H9 (cell line): ENCODE measurements at regions not wholly inside any gene's neighbourhood (a gene's known extent, or its start where the extent isn't known, plus 50 kb on each side); places are given as distances from the start of the nearest gene placed in this dataset.

ENCODE experiments used
- DNase-seq: peaks from one replicate; pipeline ENCODE4 v3.0.0-alpha.2; 2017
- H2AFZ ChIP-seq: one replicate; pipeline ENCODE4 v1.6.1; 2013; ENCODE audit warnings: mild to moderate bottlenecking, low read length, control low read depth, moderate library complexity
- H2AK5ac ChIP-seq: 2 replicates; pipeline ENCODE4 v1.6.1; 2013; ENCODE audit warnings: low read length, control low read depth, mixed read lengths; ENCODE audit not compliant: insufficient read length
- H2BK120ac ChIP-seq: one replicate; pipeline ENCODE4 v1.6.1; 2013; ENCODE audit warnings: low read depth, mild to moderate bottlenecking, low read length, control low read depth, inconsistent platforms; ENCODE audit not compliant: poor library complexity, severe bottlenecking
- H2BK12ac ChIP-seq: 2 replicates; pipeline ENCODE4 v1.6.1; 2013; ENCODE audit warnings: low read length, control low read depth, mixed read lengths, low read depth; ENCODE audit not compliant: insufficient read length
- H2BK15ac ChIP-seq: 2 replicates; pipeline ENCODE4 v1.6.1; 2013; ENCODE audit warnings: low read depth, low read length, control low read depth
- H2BK20ac ChIP-seq: one replicate; pipeline ENCODE4 v1.6.1; 2013; ENCODE audit warnings: low read depth, mild to moderate bottlenecking, low read length, control low read depth, inconsistent platforms; ENCODE audit not compliant: poor library complexity, severe bottlenecking
- H2BK5ac ChIP-seq: 2 replicates; pipeline ENCODE4 v1.6.1; 2013; ENCODE audit warnings: low read length, control low read depth, mixed read lengths; ENCODE audit not compliant: insufficient read length
- H3K14ac ChIP-seq: 2 replicates; pipeline ENCODE4 v1.6.1; 2013; ENCODE audit warnings: low read length, control low read depth; ENCODE audit not compliant: insufficient read depth
- H3K18ac ChIP-seq: 2 replicates; pipeline ENCODE4 v1.6.1; 2013; ENCODE audit warnings: low read depth, mild to moderate bottlenecking, mixed read lengths, low read length, control low read depth; ENCODE audit not compliant: insufficient read length
- H3K23ac ChIP-seq: 2 replicates; pipeline ENCODE4 v1.6.1; 2013; ENCODE audit warnings: low read length, control low read depth, mixed read lengths, low read depth; ENCODE audit not compliant: insufficient read length
- H3K23me2 ChIP-seq: 2 replicates; pipeline ENCODE4 v1.6.1; 2013; ENCODE audit warnings: low read depth, mild to moderate bottlenecking, mixed read lengths, low read length, control low read depth; ENCODE audit not compliant: insufficient read length, poor library complexity, severe bottlenecking
- H3K27ac ChIP-seq: 2 replicates; pipeline ENCODE4 v1.5.1; 2013; ENCODE audit warnings: low read length, control low read depth, mixed read lengths, low read depth; ENCODE audit not compliant: insufficient read length
- H3K27me3 ChIP-seq: 2 replicates; pipeline ENCODE4 v1.6.1; 2013; ENCODE audit warnings: low read length, control low read depth, inconsistent platforms; ENCODE audit not compliant: insufficient read depth
- H3K4ac ChIP-seq: 2 replicates; pipeline ENCODE4 v1.6.1; 2013; ENCODE audit warnings: low read depth, mild to moderate bottlenecking, control low read depth, inconsistent platforms, low read length, moderate library complexity
- H3K4me1 ChIP-seq: 2 replicates; pipeline ENCODE4 v1.6.1; 2013; ENCODE audit warnings: low read length, control low read depth, inconsistent platforms; ENCODE audit not compliant: insufficient read depth
- H3K4me2 ChIP-seq: 2 replicates; pipeline ENCODE4 v1.6.1; 2013; ENCODE audit warnings: low read length, control low read depth, mixed read lengths; ENCODE audit not compliant: insufficient read length, insufficient read depth
- H3K56ac ChIP-seq: 2 replicates; pipeline ENCODE4 v1.6.1; 2013; ENCODE audit warnings: low read depth, mild to moderate bottlenecking, mixed read lengths, low read length, control low read depth; ENCODE audit not compliant: insufficient read length
- H3K79me1 ChIP-seq: 2 replicates; pipeline ENCODE4 v1.6.1; 2013; ENCODE audit warnings: low read depth, mild to moderate bottlenecking, moderate library complexity, low read length, control low read depth, inconsistent platforms; ENCODE audit not compliant: insufficient read depth, poor library complexity, severe bottlenecking
- H3K79me2 ChIP-seq: 2 replicates; pipeline ENCODE4 v1.6.1; 2013; ENCODE audit warnings: low read length, control low read depth, inconsistent platforms; ENCODE audit not compliant: insufficient read depth
- H3K9ac ChIP-seq: 2 replicates; pipeline ENCODE4 v1.6.1; 2013; ENCODE audit warnings: low read length, control low read depth, mixed read lengths; ENCODE audit not compliant: insufficient read length; ENCODE audit errors: extremely low read depth
- H3K9me3 ChIP-seq: one replicate; pipeline ENCODE4 v1.6.1; 2013; ENCODE audit warnings: low read depth, low read length, inconsistent platforms; ENCODE audit not compliant: control insufficient read depth
- H3T11ph ChIP-seq: one replicate; pipeline ENCODE4 v1.6.1; 2013; ENCODE audit warnings: mild to moderate bottlenecking, low read length, control low read depth, inconsistent platforms
- H4K20me1 ChIP-seq: one replicate; pipeline ENCODE4 v1.6.1; 2013; ENCODE audit not compliant: control insufficient read depth, insufficient read length, insufficient read depth
- H4K5ac ChIP-seq: 2 replicates; pipeline ENCODE4 v1.6.1; 2013; ENCODE audit warnings: low read depth, mild to moderate bottlenecking, mixed read lengths, low read length, control low read depth; ENCODE audit not compliant: insufficient read length
- H4K8ac ChIP-seq: replicated peaks from 2 replicates; pipeline ENCODE4 v1.6.1; 2013; ENCODE audit warnings: low read length, control low read depth, mixed read lengths, low read depth; ENCODE audit not compliant: insufficient read length
- H4K91ac ChIP-seq: 2 replicates; pipeline ENCODE4 v1.6.1; 2013; ENCODE audit warnings: low read depth, mild to moderate bottlenecking, moderate library complexity, mixed read lengths, low read length, control low read depth; ENCODE audit not compliant: insufficient read length
- H3K27ac Mint-ChIP-seq, 3 experiments: 2 replicates in 2 of 3; 3 replicates in 1 of 3; pipeline ENCODE4 v1.8.0; 2020 to 2021; ENCODE audit warnings: mixed read lengths in 3 of 3, mild to moderate bottlenecking in 1 of 3, moderate library complexity in 1 of 3
- H3K27me3 Mint-ChIP-seq: 2 replicates; pipeline ENCODE4 v1.8.0; 2021; ENCODE audit warnings: low read depth, mild to moderate bottlenecking, moderate library complexity, mixed read lengths
- H3K36me3 Mint-ChIP-seq, 3 experiments: 2 replicates in 2 of 3; 3 replicates in 1 of 3; pipeline ENCODE4 v1.8.0; 2020 to 2021; ENCODE audit warnings: low read depth in 3 of 3, mixed read lengths in 3 of 3; ENCODE audit not compliant: insufficient read depth in 1 of 3
- H3K4me1 Mint-ChIP-seq, 2 experiments: 2 replicates each; pipeline ENCODE4 v1.8.0; 2020; ENCODE audit warnings: mixed read lengths in 2 of 2
- H3K4me3 Mint-ChIP-seq, 2 experiments: 2 replicates in 1 of 2; 3 replicates in 1 of 2; pipeline ENCODE4 v1.8.0; 2020 to 2021; ENCODE audit warnings: mild to moderate bottlenecking in 2 of 2, mixed read lengths in 2 of 2, moderate library complexity in 1 of 2
- H3K9me3 Mint-ChIP-seq, 2 experiments: 2 replicates in 1 of 2; 3 replicates in 1 of 2; pipeline ENCODE4 v1.8.0; 2020; ENCODE audit warnings: mild to moderate bottlenecking in 2 of 2, mixed read lengths in 2 of 2, moderate library complexity in 1 of 2
- WGBS: extraction: QIAGEN DNeasy Blood & Tissue Kit; methylation state at CpG from one replicate; pipeline ENCODE4 v1.1.7; 2013; ENCODE audit warnings: missing lambda C conversion rate, low lambda C conversion rate, mixed read lengths; ENCODE audit not compliant: insufficient read length; ENCODE audit errors: extremely low coverage; 5-methylcytosine and 5-hydroxymethylcytosine counted together
- TF ChIP-seq, protein P1 (sequence below): fragments of 200-600 bp; sonication (generic); conservative IDR thresholded peaks from 3 replicates; pipeline ENCODE4 v1.8.0; 2021; ENCODE audit warnings: antibody characterized with exemption, mild to moderate bottlenecking

DNA sequence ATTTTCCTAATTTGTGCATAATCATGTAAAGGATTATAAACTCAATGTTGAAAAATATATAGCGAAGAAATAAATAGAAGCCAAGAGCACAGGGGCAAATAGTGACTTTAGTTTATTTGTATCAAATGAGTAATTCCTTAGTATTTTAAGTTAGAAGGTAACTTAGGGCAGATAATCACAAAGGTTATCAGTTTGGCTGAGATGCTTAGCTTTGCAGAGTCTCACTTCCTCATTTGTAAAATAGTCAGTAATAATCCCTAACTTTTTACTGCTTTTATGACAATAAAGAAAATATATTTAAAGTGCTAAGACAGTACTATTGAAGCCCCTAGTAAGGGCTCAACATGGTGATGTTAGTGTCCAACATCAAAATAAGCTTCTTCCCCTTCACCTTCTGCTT, 297.4 kb upstream of the TUSC1 start:
- no peak overlapping the region for H3K4me2 ChIP-seq
- H3K27me3 Mint-ChIP-seq = no peaks in the 10 kb centered on the region

More for the DNA sequence above, 297.4 kb upstream of the TUSC1 start:
- no peak overlapping the region for H3T11ph ChIP-seq
- TF ChIP-seq, protein P1, sequence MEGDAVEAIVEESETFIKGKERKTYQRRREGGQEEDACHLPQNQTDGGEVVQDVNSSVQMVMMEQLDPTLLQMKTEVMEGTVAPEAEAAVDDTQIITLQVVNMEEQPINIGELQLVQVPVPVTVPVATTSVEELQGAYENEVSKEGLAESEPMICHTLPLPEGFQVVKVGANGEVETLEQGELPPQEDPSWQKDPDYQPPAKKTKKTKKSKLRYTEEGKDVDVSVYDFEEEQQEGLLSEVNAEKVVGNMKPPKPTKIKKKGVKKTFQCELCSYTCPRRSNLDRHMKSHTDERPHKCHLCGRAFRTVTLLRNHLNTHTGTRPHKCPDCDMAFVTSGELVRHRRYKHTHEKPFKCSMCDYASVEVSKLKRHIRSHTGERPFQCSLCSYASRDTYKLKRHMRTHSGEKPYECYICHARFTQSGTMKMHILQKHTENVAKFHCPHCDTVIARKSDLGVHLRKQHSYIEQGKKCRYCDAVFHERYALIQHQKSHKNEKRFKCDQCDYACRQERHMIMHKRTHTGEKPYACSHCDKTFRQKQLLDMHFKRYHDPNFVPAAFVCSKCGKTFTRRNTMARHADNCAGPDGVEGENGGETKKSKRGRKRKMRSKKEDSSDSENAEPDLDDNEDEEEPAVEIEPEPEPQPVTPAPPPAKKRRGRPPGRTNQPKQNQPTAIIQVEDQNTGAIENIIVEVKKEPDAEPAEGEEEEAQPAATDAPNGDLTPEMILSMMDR = no peak
- no peak overlapping the region for H3K27ac Mint-ChIP-seq
- no peaks in the 10 kb centered on the region for H3K9me3 ChIP-seq
- no peak overlapping the region for H3K9ac ChIP-seq
- H3K4ac ChIP-seq = no peak overlapping the region
- H4K91ac ChIP-seq = no peak overlapping the region
- no peak overlapping the region for H2BK120ac ChIP-seq
- no peak overlapping the region for H3K4me3 Mint-ChIP-seq
- no peak overlapping the region for H4K5ac ChIP-seq
- H4K8ac ChIP-seq = no peak overlapping the region
- peaks cover 2 to 9% of the 10 kb centered on the region in 2 experiments for H3K4me1 Mint-ChIP-seq
- H3K9me3 Mint-ChIP-seq = peaks cover 10% of the 10 kb centered on the region in 2 experiments
- H3K27ac ChIP-seq = no peak overlapping the region
- no peaks in the 10 kb centered on the region for H3K23me2 ChIP-seq
- no peak overlapping the region for H2AFZ ChIP-seq
- H3K14ac ChIP-seq = no peak overlapping the region
- peaks cover 5 to 16% (median 12%) of the 10 kb centered on the region in 3 experiments for H3K36me3 Mint-ChIP-seq
- H3K27me3 ChIP-seq = no peaks in the 10 kb centered on the region
- H2BK5ac ChIP-seq = no peak overlapping the region
- no peaks in the 10 kb centered on the region for H4K20me1 ChIP-seq
- H3K56ac ChIP-seq = no peak overlapping the region
- no peak overlapping the region for H2AK5ac ChIP-seq
- H2BK15ac ChIP-seq = no peak overlapping the region
- H3K18ac ChIP-seq = no peak overlapping the region
- H3K79me2 ChIP-seq = no peaks in the 10 kb centered on the region
- H3K23ac ChIP-seq = no peak overlapping the region
- no CpG with 5 or more reads among the region's 1 CpG for WGBS
- H3K79me1 ChIP-seq = no peaks in the 10 kb centered on the region
- no peak for DNase-seq
- no peaks in the 10 kb centered on the region for H3K4me1 ChIP-seq
- no peak overlapping the region for H2BK12ac ChIP-seq
- no peak overlapping the region for H2BK20ac ChIP-seq
